HepG2 (cell line): ENCODE measurements at regions not wholly inside any gene's neighbourhood (a gene's known extent, or its start where the extent isn't known, plus 50 kb on each side); places are given as distances from the start of the nearest gene placed in this dataset.
A peak's percentile ranks its signal among the peaks of the same experiment; 100 is the strongest.
"Not testable (repeated sequence)": the region's sequence is repeated elsewhere in the genome, so short reads cannot be mapped to it uniquely, and the experiment has no call there.

Experiments used
- ATF3 ChIP-seq: sonication (generic); formaldehyde crosslinking; IDR thresholded peaks from 2 replicates; pipeline ENCODE4 v1.4.0; 2020; ENCODE audit warnings: missing genetic modification reagents
- EP300 ChIP-seq, 3 experiments: sonication (generic) in 1 of 3; formaldehyde crosslinking in 1 of 3; IDR thresholded peaks; 2 replicates each; pipeline versions ENCODE4 v1.5.1 to v1.6.1; 2011 to 2020; ENCODE audit warnings: low read depth in 2 of 3, low read length in 2 of 3, borderline replicate concordance in 1 of 3, improper control_type of control experiment in 1 of 3, mild to moderate bottlenecking in 1 of 3, missing genetic modification reagents in 1 of 3, moderate library complexity in 1 of 3
- GATAD2A ChIP-seq: IDR thresholded peaks from 2 replicates; pipeline ENCODE4 v1.6.1; 2016
- MEF2D ChIP-seq: sonication (generic); formaldehyde crosslinking; IDR thresholded peaks from 2 replicates; pipeline ENCODE4 v1.5.1; 2020; ENCODE audit warnings: mild to moderate bottlenecking, missing genetic modification reagents
- PITX1 ChIP-seq: sonication (generic); formaldehyde crosslinking; IDR thresholded peaks from 2 replicates; pipeline ENCODE4 v1.5.1; 2020; ENCODE audit warnings: mild to moderate bottlenecking, missing genetic modification reagents
- RAD51 ChIP-seq: fragments of 450-650 bp; IDR thresholded peaks from 2 replicates; pipeline ENCODE4 v1.6.1; 2016; ENCODE audit warnings: borderline replicate concordance
- RELA ChIP-seq: sonication (generic); formaldehyde crosslinking; IDR thresholded peaks from 2 replicates; pipeline ENCODE4 v1.4.0; 2020; ENCODE audit warnings: missing genetic modification reagents
- SP5 ChIP-seq: IDR thresholded peaks from 2 replicates; pipeline ENCODE4 v1.6.1; 2016; ENCODE audit warnings: low read depth, borderline replicate concordance
- ZBTB40 ChIP-seq, 2 experiments: fragments of 450-650 bp in 1 of 2; sonication (generic) in 1 of 2; formaldehyde crosslinking in 1 of 2; IDR thresholded peaks; 2 replicates each; pipeline versions ENCODE4 v1.6.1 to v1.8.0; 2016 to 2022; ENCODE audit warnings: antibody characterized with exemption in 1 of 2, mild to moderate bottlenecking in 1 of 2, missing genetic modification reagents in 1 of 2
- ZMYM3 ChIP-seq: sonication (generic); formaldehyde crosslinking; IDR thresholded peaks from 2 replicates; pipeline ENCODE4 v1.5.1; 2020; ENCODE audit warnings: mild to moderate bottlenecking, missing genetic modification reagents
- ZNF350 ChIP-seq: sonication (generic); formaldehyde crosslinking; IDR thresholded peaks from 2 replicates; pipeline ENCODE4 v1.4.0; 2020; ENCODE audit warnings: mild to moderate bottlenecking, low read depth, missing genetic modification reagents, borderline replicate concordance
- ZNF609 ChIP-seq: sonication (generic); formaldehyde crosslinking; IDR thresholded peaks from 2 replicates; pipeline ENCODE4 v1.4.0; 2020; ENCODE audit warnings: mild to moderate bottlenecking, missing genetic modification reagents, borderline replicate concordance

GRCh38 chr10:30522661-30523078, 88.7 kb downstream of the MAP3K8 start (continued):
- TF ChIP-seq ZBTB40 (IDR thresholded peaks at IDR 0.05) = not testable (repeated sequence)
- TF ChIP-seq ZBTB40 (CRISPR knock-in tag; IDR thresholded peaks at IDR 0.05) = peak; percentile 61; the same call in 1 of the 2 replicates
- TF ChIP-seq PITX1 = peak; percentile 94
- peak; percentile 77 for TF ChIP-seq SP5 (CRISPR knock-in tag)
- peak; percentile 71; the same call in 1 of the 2 replicates for TF ChIP-seq RELA
- TF ChIP-seq ZMYM3 (CRISPR knock-in tag) = peak; percentile 86
- TF ChIP-seq MEF2D (CRISPR knock-in tag) = peak; percentile 88
- peak; percentile 97 for TF ChIP-seq ZNF609
- TF ChIP-seq ZNF350 (CRISPR knock-in tag) = peak; percentile 58
- TF ChIP-seq RAD51 = peak; percentile 28; the same call in 1 of the 2 replicates
- peak; percentile 91; the same call in 1 of the 2 replicates for TF ChIP-seq GATAD2A (CRISPR knock-in tag)
- TF ChIP-seq ATF3 (CRISPR knock-in tag) = peak; percentile 55; the same call in 1 of the 2 replicates
- TF ChIP-seq EP300 (IDR thresholded peaks at IDR 0.05; ENCODE audit: low read depth in 2 of 2, low read length in 2 of 2) = peak in 1 of 2 experiments; percentile 80; a peak in 2 of 4 replicates
- TF ChIP-seq EP300 (CRISPR knock-in tag; IDR thresholded peaks at IDR 0.05; ENCODE audit: borderline replicate concordance) = peak; percentile 77; the same call in 1 of the 2 replicates
